ENCODE measurements at regions not wholly inside any gene's neighbourhood (a gene's known extent, or its start where the extent isn't known, plus 50 kb on each side); places are given as distances from the start of the nearest gene placed in this dataset.

GRCh38 chr14:34205799-34206198, 254.9 kb upstream of the EGLN3 start:
- Histone ChIP-seq H4K20me1 (ENCODE audit: insufficient read depth) (no peaks in the 10 kb centered on the region), H3K36me3 (ENCODE audit: insufficient read depth, low read length) (no peaks in the 10 kb centered on the region), H3K9me2 (ENCODE audit: insufficient read depth, low read length) (no peaks in the 10 kb centered on the region), H3F3A (ENCODE audit: insufficient read depth, low read length, poor library complexity, severe bottlenecking) (no peaks in the 10 kb centered on the region), H3K9ac (ENCODE audit: low read length) (no peak overlapping the region), H3K27ac (ENCODE audit: low read length) (no peak overlapping the region), H3K79me2 (replicated peaks; ENCODE audit: insufficient read depth, low read length) (no peaks in the 10 kb centered on the region), H3K4me2 (ENCODE audit: low read length) (no peak overlapping the region), H2AFZ (ENCODE audit: low read depth, low read length) (no peak overlapping the region), H3K27me3 (ENCODE audit: insufficient read depth, low read depth, low read length) (no peaks in the 10 kb centered on the region), H3K9me3 (ENCODE audit: low read length) (no peaks in the 10 kb centered on the region), H3K4me3 (ENCODE audit: low read length) (no peak overlapping the region)
- TF ChIP-seq, protein P1, sequence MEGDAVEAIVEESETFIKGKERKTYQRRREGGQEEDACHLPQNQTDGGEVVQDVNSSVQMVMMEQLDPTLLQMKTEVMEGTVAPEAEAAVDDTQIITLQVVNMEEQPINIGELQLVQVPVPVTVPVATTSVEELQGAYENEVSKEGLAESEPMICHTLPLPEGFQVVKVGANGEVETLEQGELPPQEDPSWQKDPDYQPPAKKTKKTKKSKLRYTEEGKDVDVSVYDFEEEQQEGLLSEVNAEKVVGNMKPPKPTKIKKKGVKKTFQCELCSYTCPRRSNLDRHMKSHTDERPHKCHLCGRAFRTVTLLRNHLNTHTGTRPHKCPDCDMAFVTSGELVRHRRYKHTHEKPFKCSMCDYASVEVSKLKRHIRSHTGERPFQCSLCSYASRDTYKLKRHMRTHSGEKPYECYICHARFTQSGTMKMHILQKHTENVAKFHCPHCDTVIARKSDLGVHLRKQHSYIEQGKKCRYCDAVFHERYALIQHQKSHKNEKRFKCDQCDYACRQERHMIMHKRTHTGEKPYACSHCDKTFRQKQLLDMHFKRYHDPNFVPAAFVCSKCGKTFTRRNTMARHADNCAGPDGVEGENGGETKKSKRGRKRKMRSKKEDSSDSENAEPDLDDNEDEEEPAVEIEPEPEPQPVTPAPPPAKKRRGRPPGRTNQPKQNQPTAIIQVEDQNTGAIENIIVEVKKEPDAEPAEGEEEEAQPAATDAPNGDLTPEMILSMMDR (IDR thresholded peaks at IDR 0.05; ENCODE audit: poor library complexity, severe bottlenecking) = no peak
- TF ChIP-seq MXI1 (conservative IDR thresholded peaks at IDR 0.05; ENCODE audit: poor library complexity, severe bottlenecking) = no peak
- TF ChIP-seq SMC3 (conservative IDR thresholded peaks at IDR 0.05; ENCODE audit: poor library complexity) = no peak
- no peak for TF ChIP-seq POLR2AphosphoS5 (IDR thresholded peaks at IDR 0.05)
- TF ChIP-seq, protein P2, sequence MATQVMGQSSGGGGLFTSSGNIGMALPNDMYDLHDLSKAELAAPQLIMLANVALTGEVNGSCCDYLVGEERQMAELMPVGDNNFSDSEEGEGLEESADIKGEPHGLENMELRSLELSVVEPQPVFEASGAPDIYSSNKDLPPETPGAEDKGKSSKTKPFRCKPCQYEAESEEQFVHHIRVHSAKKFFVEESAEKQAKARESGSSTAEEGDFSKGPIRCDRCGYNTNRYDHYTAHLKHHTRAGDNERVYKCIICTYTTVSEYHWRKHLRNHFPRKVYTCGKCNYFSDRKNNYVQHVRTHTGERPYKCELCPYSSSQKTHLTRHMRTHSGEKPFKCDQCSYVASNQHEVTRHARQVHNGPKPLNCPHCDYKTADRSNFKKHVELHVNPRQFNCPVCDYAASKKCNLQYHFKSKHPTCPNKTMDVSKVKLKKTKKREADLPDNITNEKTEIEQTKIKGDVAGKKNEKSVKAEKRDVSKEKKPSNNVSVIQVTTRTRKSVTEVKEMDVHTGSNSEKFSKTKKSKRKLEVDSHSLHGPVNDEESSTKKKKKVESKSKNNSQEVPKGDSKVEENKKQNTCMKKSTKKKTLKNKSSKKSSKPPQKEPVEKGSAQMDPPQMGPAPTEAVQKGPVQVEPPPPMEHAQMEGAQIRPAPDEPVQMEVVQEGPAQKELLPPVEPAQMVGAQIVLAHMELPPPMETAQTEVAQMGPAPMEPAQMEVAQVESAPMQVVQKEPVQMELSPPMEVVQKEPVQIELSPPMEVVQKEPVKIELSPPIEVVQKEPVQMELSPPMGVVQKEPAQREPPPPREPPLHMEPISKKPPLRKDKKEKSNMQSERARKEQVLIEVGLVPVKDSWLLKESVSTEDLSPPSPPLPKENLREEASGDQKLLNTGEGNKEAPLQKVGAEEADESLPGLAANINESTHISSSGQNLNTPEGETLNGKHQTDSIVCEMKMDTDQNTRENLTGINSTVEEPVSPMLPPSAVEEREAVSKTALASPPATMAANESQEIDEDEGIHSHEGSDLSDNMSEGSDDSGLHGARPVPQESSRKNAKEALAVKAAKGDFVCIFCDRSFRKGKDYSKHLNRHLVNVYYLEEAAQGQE (IDR thresholded peaks at IDR 0.05; ENCODE audit: borderline replicate concordance) = no peak
- no peak for TF ChIP-seq RAD21 (conservative IDR thresholded peaks at IDR 0.05)
- no peak for TF ChIP-seq TAF1 (IDR thresholded peaks at IDR 0.05; ENCODE audit: low read depth)
- TF ChIP-seq EZH2 (IDR thresholded peaks at IDR 0.05; ENCODE audit: borderline replicate concordance, insufficient read depth, low read length, poor library complexity, severe bottlenecking) = no peak
- no peak for TF ChIP-seq EP300 (conservative IDR thresholded peaks at IDR 0.05; ENCODE audit: poor library complexity, severe bottlenecking)

DNA sequence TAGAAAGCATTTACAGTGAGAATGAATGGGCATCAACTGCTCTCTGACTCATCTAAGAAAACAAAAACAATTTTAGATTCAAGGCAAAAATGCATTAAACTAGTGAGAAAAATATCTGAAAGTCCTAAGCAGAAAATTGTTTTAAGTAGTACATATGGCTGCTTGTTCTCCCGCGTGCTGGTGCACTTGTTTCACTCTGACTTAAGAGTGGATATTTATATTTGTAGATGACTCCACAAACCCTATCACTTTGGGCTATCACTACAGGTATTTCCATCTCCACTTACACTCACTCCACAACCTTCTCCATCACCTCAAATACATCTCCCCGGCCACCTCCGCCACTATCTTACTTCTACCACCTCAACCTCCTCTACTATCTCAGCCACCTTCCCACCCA, 253.9 kb upstream of the EGLN3 start:
- H2AFZ ChIP-seq (ENCODE audit: low read depth, low read length) = no peak overlapping the region
- H3K36me3 ChIP-seq (ENCODE audit: insufficient read depth, low read length) = no peaks in the 10 kb centered on the region
- H3K4me2 ChIP-seq (ENCODE audit: low read length) = no peak overlapping the region
- H3K9me2 ChIP-seq (ENCODE audit: insufficient read depth, low read length) = no peaks in the 10 kb centered on the region
- H4K20me1 ChIP-seq (ENCODE audit: insufficient read depth) = no peaks in the 10 kb centered on the region
- no peaks in the 10 kb centered on the region for H3F3A ChIP-seq (ENCODE audit: insufficient read depth, low read length, poor library complexity, severe bottlenecking)
- H3K9ac ChIP-seq (ENCODE audit: low read length) = no peak overlapping the region
- H3K27me3 ChIP-seq (ENCODE audit: insufficient read depth, low read depth, low read length) = no peaks in the 10 kb centered on the region
- no peak overlapping the region for H3K4me3 ChIP-seq (ENCODE audit: low read length)
- H3K27ac ChIP-seq (ENCODE audit: low read length) = no peak overlapping the region
- TF ChIP-seq POLR2AphosphoS5 (IDR thresholded peaks at IDR 0.05) = no peak
- TF ChIP-seq, protein P1 (IDR thresholded peaks at IDR 0.05; ENCODE audit: poor library complexity, severe bottlenecking) = no peak
- TF ChIP-seq, protein P2 (IDR thresholded peaks at IDR 0.05; ENCODE audit: borderline replicate concordance) = no peak
- no peak for TF ChIP-seq EZH2 (IDR thresholded peaks at IDR 0.05; ENCODE audit: borderline replicate concordance, insufficient read depth, low read length, poor library complexity, severe bottlenecking)
- no peak for TF ChIP-seq EP300 (conservative IDR thresholded peaks at IDR 0.05; ENCODE audit: poor library complexity, severe bottlenecking)
- TF ChIP-seq TAF1 (IDR thresholded peaks at IDR 0.05; ENCODE audit: low read depth) = no peak
- no peak for TF ChIP-seq SMC3 (conservative IDR thresholded peaks at IDR 0.05; ENCODE audit: poor library complexity)
- no peak for TF ChIP-seq MXI1 (conservative IDR thresholded peaks at IDR 0.05; ENCODE audit: poor library complexity, severe bottlenecking)
- TF ChIP-seq RAD21 (conservative IDR thresholded peaks at IDR 0.05) = no peak
- no peaks in the 10 kb centered on the region for H3K9me3 ChIP-seq (ENCODE audit: low read length)
- no peaks in the 10 kb centered on the region for H3K79me2 ChIP-seq (replicated peaks; ENCODE audit: insufficient read depth, low read length)
